ENCODE measurements at regions not wholly inside any gene's neighbourhood (a gene's known extent, or its start where the extent isn't known, plus 50 kb on each side); places are given as distances from the start of the nearest gene placed in this dataset.

GRCh38 chr9:126056312-126057021 is 270.2 kb upstream of the MVB12B start:
- no peak for TF ChIP-seq REST (IDR thresholded peaks at IDR 0.05; ENCODE audit: insufficient read depth in 1 of 2, low read depth in 2 of 2, low read length in 2 of 2)
- no peak for TF ChIP-seq FOXP2 (optimal IDR thresholded peaks at IDR 0.05; ENCODE audit: borderline replicate concordance, extremely low read depth, extremely low read length, insufficient read depth)

GRCh38 chr9:126057121-126057825 is 269.4 kb upstream of the MVB12B start:
- no peak for TF ChIP-seq REST (IDR thresholded peaks at IDR 0.05; ENCODE audit: insufficient read depth in 1 of 2, low read depth in 2 of 2, low read length in 2 of 2)
- TF ChIP-seq POLR2AphosphoS5 (IDR thresholded peaks at IDR 0.05; ENCODE audit: low read depth, low read length), result no peak
- TF ChIP-seq SIN3A (IDR thresholded peaks at IDR 0.05; ENCODE audit: borderline replicate concordance, insufficient read depth, low read length), result no peak
- no peak for TF ChIP-seq TAF1 (IDR thresholded peaks at IDR 0.05; ENCODE audit: borderline replicate concordance, insufficient read depth, low read length)
- TF ChIP-seq FOXP2 (optimal IDR thresholded peaks at IDR 0.05; ENCODE audit: borderline replicate concordance, extremely low read depth, extremely low read length, insufficient read depth), result no peak

GRCh38 chr9:126058011-126058531 is 268.6 kb upstream of the MVB12B start:
- TF ChIP-seq FOXP2 (optimal IDR thresholded peaks at IDR 0.05; ENCODE audit: borderline replicate concordance, extremely low read depth, extremely low read length, insufficient read depth), result no peak
- TF ChIP-seq TAF1 (IDR thresholded peaks at IDR 0.05; ENCODE audit: borderline replicate concordance, insufficient read depth, low read length), result no peak
- TF ChIP-seq SIN3A (IDR thresholded peaks at IDR 0.05; ENCODE audit: borderline replicate concordance, insufficient read depth, low read length), result no peak

DNA sequence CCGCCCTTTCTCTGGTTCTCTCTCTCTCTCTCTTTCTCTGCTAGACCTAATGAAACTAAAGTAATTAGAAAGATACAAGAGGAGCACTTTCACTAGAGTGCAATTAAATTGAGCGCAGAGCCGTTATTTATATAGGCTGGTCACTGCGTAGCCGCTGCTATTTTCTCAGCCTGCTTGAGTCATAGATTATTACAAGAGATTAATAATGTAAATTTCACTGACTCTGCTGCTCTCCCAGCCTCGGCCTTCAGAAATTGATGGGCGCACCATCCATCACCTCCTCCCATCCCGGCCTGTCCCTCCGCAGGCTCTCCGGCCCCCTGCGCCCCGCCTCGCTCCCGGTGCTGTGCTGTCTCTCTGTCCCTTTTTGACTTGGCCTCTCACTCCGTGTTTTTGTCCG is 268.0 kb upstream of the MVB12B start:
- TF ChIP-seq TAF1 (IDR thresholded peaks at IDR 0.05; ENCODE audit: borderline replicate concordance, insufficient read depth, low read length) (no peak), POLR2AphosphoS5 (IDR thresholded peaks at IDR 0.05; ENCODE audit: low read depth, low read length) (no peak), FOXP2 (optimal IDR thresholded peaks at IDR 0.05; ENCODE audit: borderline replicate concordance, extremely low read depth, extremely low read length, insufficient read depth) (no peak)

DNA sequence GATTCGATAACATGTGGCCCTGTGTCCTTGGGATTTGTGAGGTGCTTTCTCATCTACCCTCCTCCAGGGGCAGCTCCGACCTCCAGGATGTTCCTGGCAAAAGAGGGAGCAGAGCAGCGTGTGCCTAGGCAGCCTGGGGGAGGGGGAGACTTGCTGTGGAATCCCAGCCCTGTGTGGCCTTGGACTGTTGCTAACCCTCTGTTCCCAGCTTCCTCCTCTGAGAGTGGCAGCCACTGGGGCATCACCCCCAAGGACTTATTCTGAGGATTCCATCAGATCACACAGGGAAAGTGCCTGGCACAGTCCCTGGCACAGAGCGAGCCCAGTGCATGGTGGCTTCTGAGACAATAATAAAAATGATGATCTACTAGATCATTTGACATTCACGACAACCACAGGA is 265.1 kb upstream of the MVB12B start:
- TF ChIP-seq REST (IDR thresholded peaks at IDR 0.05; ENCODE audit: insufficient read depth in 1 of 2, low read depth in 2 of 2, low read length in 2 of 2) (no peak), SIN3A (IDR thresholded peaks at IDR 0.05; ENCODE audit: borderline replicate concordance, insufficient read depth, low read length) (no peak), FOXP2 (optimal IDR thresholded peaks at IDR 0.05; ENCODE audit: borderline replicate concordance, extremely low read depth, extremely low read length, insufficient read depth) (no peak), TAF1 (IDR thresholded peaks at IDR 0.05; ENCODE audit: borderline replicate concordance, insufficient read depth, low read length) (no peak), POLR2AphosphoS5 (IDR thresholded peaks at IDR 0.05; ENCODE audit: low read depth, low read length) (no peak)

Data from PFSK-1 (cell line).